IMR-90 (cell line): ENCODE measurements at regions not wholly inside any gene's neighbourhood (a gene's known extent, or its start where the extent isn't known, plus 50 kb on each side); places are given as distances from the start of the nearest gene placed in this dataset.

Experiments
- ATAC-seq: fragments of 200-7000 bp; cut with Tn5 transposase; 2 replicates; pipeline ENCODE4 v1.9.1; 2020; ENCODE audit warnings: low read depth, mild to moderate bottlenecking, moderate library complexity
- BruUV-seq: library from RNA; stranded (reverse); fragments of 400-500 nt; replicated peaks from 2 replicates; lab custom pipeline; 2021; lab: Mats Ljungman, UMichigan
- CTCF ChIA-PET: fragments of 300-600 bp; formaldehyde crosslinking; extraction: SDS; loops from one replicate; lab custom pipeline; 2021; ENCODE audit warnings: antibody characterized with exemption; lab: Yijun Ruan, JAX
- POLR2A ChIA-PET: fragments of 300-600 bp; sonication (Branson Sonifier 250); formaldehyde crosslinking; loops from one replicate; lab custom pipeline; 2022; ENCODE audit warnings: antibody characterized with exemption; ENCODE audit not compliant: unreplicated experiment; lab: Charles Lee
- DNase-seq: peaks from one replicate; pipeline ENCODE4 v3.0.0; 2013
- H2AFZ ChIP-seq: replicated peaks from 2 replicates; pipeline ENCODE3; 2013; ENCODE audit warnings: low read length, mild to moderate bottlenecking; ENCODE audit not compliant: poor library complexity
- H2AK5ac ChIP-seq: 2 replicates; pipeline ENCODE4 v1.6.1; 2013; ENCODE audit warnings: low read depth, low read length, inconsistent platforms
- H2AK9ac ChIP-seq: replicated peaks from 2 replicates; pipeline ENCODE3; 2013; ENCODE audit warnings: mild to moderate bottlenecking, low read depth, low read length, moderate library complexity; ENCODE audit not compliant: poor library complexity
- H2BK120ac ChIP-seq: 2 replicates; pipeline ENCODE4 v1.6.1; 2013; ENCODE audit warnings: low read depth, low read length, inconsistent platforms
- H2BK15ac ChIP-seq: 3 replicates; pipeline ENCODE4 v1.6.1; 2013; ENCODE audit warnings: low read depth, low read length, inconsistent platforms
- H2BK20ac ChIP-seq: 2 replicates; pipeline ENCODE4 v1.6.1; 2013; ENCODE audit warnings: low read depth, mild to moderate bottlenecking, inconsistent platforms, low read length, moderate library complexity
- H2BK5ac ChIP-seq: 2 replicates; pipeline ENCODE4 v1.6.1; 2013; ENCODE audit warnings: mild to moderate bottlenecking, low read depth, low read length, inconsistent platforms; ENCODE audit not compliant: poor library complexity, severe bottlenecking
- H3K14ac ChIP-seq: replicated peaks from 2 replicates; pipeline ENCODE4 v1.6.1; 2013; ENCODE audit warnings: low read depth, low read length, inconsistent platforms
- H3K18ac ChIP-seq: 2 replicates; pipeline ENCODE4 v1.6.1; 2013; ENCODE audit warnings: low read depth, low read length, control low read depth
- H3K23ac ChIP-seq: 2 replicates; pipeline ENCODE4 v1.6.1; 2013; ENCODE audit warnings: low read depth, low read length, inconsistent platforms
- H3K27ac ChIP-seq: 2 replicates; pipeline ENCODE4 v1.5.1; 2013; ENCODE audit warnings: mild to moderate bottlenecking, control low read depth, low read length; ENCODE audit not compliant: insufficient read depth
- H3K27me3 ChIP-seq: 2 replicates; pipeline ENCODE4 v1.6.1; 2013; ENCODE audit warnings: low read length; ENCODE audit not compliant: control insufficient read depth, insufficient read depth
- H3K36me3 ChIP-seq: 2 replicates; pipeline ENCODE4 v1.6.1; 2013; ENCODE audit warnings: low read length, mixed read lengths; ENCODE audit not compliant: control insufficient read depth, insufficient read depth
- H3K4ac ChIP-seq: 2 replicates; pipeline ENCODE4 v1.6.1; 2013; ENCODE audit warnings: low read depth, low read length, inconsistent platforms
- H3K4me1 ChIP-seq: 2 replicates; pipeline ENCODE4 v1.6.1; 2013; ENCODE audit warnings: low read length, mixed read lengths; ENCODE audit not compliant: control insufficient read depth, insufficient read depth
- H3K4me2 ChIP-seq: 2 replicates; pipeline ENCODE4 v1.6.1; 2013; ENCODE audit warnings: low read depth, mild to moderate bottlenecking, control low read depth, low read length, moderate library complexity
- H3K4me3 ChIP-seq: 2 replicates; pipeline ENCODE4 v1.5.1; 2013; ENCODE audit warnings: low read depth, mild to moderate bottlenecking, control low read depth, low read length, moderate library complexity; ENCODE audit not compliant: insufficient read depth
- H3K56ac ChIP-seq: 2 replicates; pipeline ENCODE4 v1.6.1; 2013; ENCODE audit warnings: low read length, inconsistent platforms; ENCODE audit not compliant: insufficient read depth; ENCODE audit errors: extremely low read depth
- H3K79me1 ChIP-seq, 2 experiments: 2 replicates each; pipeline ENCODE4 v1.6.1; 2013; ENCODE audit warnings: low read length in 2 of 2, inconsistent platforms in 1 of 2, low read depth in 1 of 2
- H3K9ac ChIP-seq: 2 replicates; pipeline ENCODE4 v1.6.1; 2013; ENCODE audit warnings: low read depth, low read length, control low read depth
- H3K9me1 ChIP-seq: 2 replicates; pipeline ENCODE4 v1.6.1; 2013; ENCODE audit warnings: low read length, inconsistent platforms; ENCODE audit not compliant: insufficient read depth
- H3K9me3 ChIP-seq: 2 replicates; pipeline ENCODE4 v1.6.1; 2013; ENCODE audit warnings: low read length; ENCODE audit not compliant: control insufficient read depth, insufficient read depth
- H4K20me1 ChIP-seq: 2 replicates; pipeline ENCODE4 v1.6.1; 2013; ENCODE audit warnings: low read length, inconsistent platforms; ENCODE audit not compliant: insufficient read depth
- H4K5ac ChIP-seq: 2 replicates; pipeline ENCODE4 v1.6.1; 2013; ENCODE audit warnings: mild to moderate bottlenecking, low read depth, low read length, control low read depth
- H4K8ac ChIP-seq, 2 experiments: 2 replicates each; pipeline ENCODE4 v1.6.1; 2013; ENCODE audit warnings: low read depth in 2 of 2, low read length in 2 of 2, control low read depth in 1 of 2, inconsistent platforms in 1 of 2
- H4K91ac ChIP-seq: 2 replicates; pipeline ENCODE4 v1.6.1; 2013; ENCODE audit warnings: low read depth, low read length, inconsistent platforms; ENCODE audit not compliant: insufficient read depth
- BHLHE40 ChIP-seq: fragments of 150-350 bp; IDR thresholded peaks from 2 replicates; pipeline ENCODE4 v1.6.1; 2016; ENCODE audit warnings: mild to moderate bottlenecking, low read depth, low read length
- CEBPB ChIP-seq: IDR thresholded peaks from 2 replicates; pipeline ENCODE4 v1.6.1; 2012; ENCODE audit warnings: low read depth, low read length, improper control_type of control experiment
- CHD1 ChIP-seq: IDR thresholded peaks from 2 replicates; pipeline ENCODE4 v1.6.1; 2012; ENCODE audit warnings: low read depth, low read length, improper control_type of control experiment
- FOS ChIP-seq: fragments of 150-350 bp; IDR thresholded peaks from 2 replicates; pipeline ENCODE4 v1.6.1; 2016; ENCODE audit warnings: low read depth, low read length
- MAFK ChIP-seq: IDR thresholded peaks from 2 replicates; pipeline ENCODE4 v1.6.1; 2012; ENCODE audit warnings: low read depth, low read length, improper control_type of control experiment
- MAZ ChIP-seq: IDR thresholded peaks from 2 replicates; pipeline ENCODE4 v1.6.1; 2012; ENCODE audit warnings: low read depth, mild to moderate bottlenecking, low read length, improper control_type of control experiment, moderate library complexity, borderline replicate concordance
- MXI1 ChIP-seq: IDR thresholded peaks from 2 replicates; pipeline ENCODE4 v1.6.1; 2012; ENCODE audit warnings: low read depth, mild to moderate bottlenecking, low read length, moderate library complexity, borderline replicate concordance
- NFE2L2 ChIP-seq: fragments of 150-350 bp; IDR thresholded peaks from 2 replicates; pipeline ENCODE4 v1.6.1; 2016; ENCODE audit warnings: low read depth, mild to moderate bottlenecking, low read length
- POLR2A ChIP-seq: IDR thresholded peaks from 2 replicates; pipeline ENCODE4 v1.6.1; 2012; ENCODE audit warnings: mild to moderate bottlenecking, low read depth, low read length
- RAD21 ChIP-seq: IDR thresholded peaks from 2 replicates; pipeline ENCODE4 v1.6.1; 2012; ENCODE audit warnings: low read length, improper control_type of control experiment
- RCOR1 ChIP-seq: IDR thresholded peaks from 2 replicates; pipeline ENCODE4 v1.6.1; 2012; ENCODE audit warnings: mild to moderate bottlenecking, low read length, improper control_type of control experiment; ENCODE audit not compliant: insufficient replicate concordance
- RFX5 ChIP-seq: IDR thresholded peaks from 2 replicates; pipeline ENCODE4 v1.8.0; 2012; ENCODE audit warnings: low read depth, mild to moderate bottlenecking, low read length, moderate library complexity
- SMC3 ChIP-seq: fragments of 150-350 bp; IDR thresholded peaks from 2 replicates; pipeline ENCODE4 v1.6.1; 2016; ENCODE audit warnings: low read depth, mild to moderate bottlenecking, antibody characterized with exemption, low read length, moderate library complexity
- WGBS, 2 experiments: methylation state at CpG; one replicate each; pipeline versions ENCODE4 v1.1.5 to v1.1.7; 2013; ENCODE audit warnings: missing lambda C conversion rate in 2 of 2; ENCODE audit not compliant: insufficient read length in 1 of 2; ENCODE audit errors: extremely low coverage in 2 of 2; 5-methylcytosine and 5-hydroxymethylcytosine counted together
- dilution Hi-C: fragments of 300-500 bp; cut with HindIII; formaldehyde crosslinking; loops from one replicate; pipeline ENCODE4 v1.14.3; 2018; ENCODE audit warnings: low sequenced_read_pairs; ENCODE audit not compliant: unreplicated experiment
- in situ Hi-C: fragments of 300-500 bp; cut with MboI; formaldehyde crosslinking; loops from 3 replicates; pipeline ENCODE4 v1.14.3; 2019; ENCODE audit warnings: low sequenced_read_pairs, inconsistent platforms, mixed read lengths
- intact Hi-C: fragments of 100-400 bp; cut with micrococcal nuclease; formaldehyde crosslinking; loops from 2 replicates; pipeline ENCODE4 v1.10.0; 2022
- TF ChIP-seq, protein P1 (sequence below): fragments of 150-350 bp; IDR thresholded peaks from 2 replicates; pipeline ENCODE4 v1.6.1; 2016; ENCODE audit warnings: low read depth, mild to moderate bottlenecking, low read length, moderate library complexity, borderline replicate concordance

DNA sequence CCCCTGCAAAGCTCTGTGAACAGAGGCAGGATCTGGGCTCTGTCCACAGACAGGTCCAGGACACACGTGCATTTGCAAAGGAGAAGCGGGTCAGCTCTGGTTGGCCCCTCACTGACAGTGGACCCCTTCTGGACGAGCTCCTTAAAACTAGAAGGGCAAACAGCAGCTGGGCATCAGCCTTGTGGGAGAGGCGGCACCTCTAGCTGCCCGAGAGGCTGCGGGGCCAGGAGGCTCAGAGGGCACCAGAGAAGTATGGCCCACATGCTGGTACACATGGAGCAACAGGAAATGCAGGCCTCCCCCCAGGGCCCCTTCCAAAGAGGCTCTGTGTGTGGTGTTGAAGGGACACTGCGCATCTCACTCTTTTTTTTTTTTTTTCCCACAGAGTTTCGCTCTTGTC, 233.0 kb upstream of the TCERG1L start:
- no peak overlapping the region for H4K91ac ChIP-seq
- H3K18ac ChIP-seq: no peak overlapping the region
- H2BK120ac ChIP-seq: no peak overlapping the region
- H4K5ac ChIP-seq: no peak overlapping the region
- POLR2A ChIA-PET: no interaction called here
- dilution Hi-C loops (no loop called here), in situ Hi-C loops (no loop called here), intact Hi-C loops (no loop called here)
- no peak overlapping the region for H2AK9ac ChIP-seq
- H3K27me3 ChIP-seq: no peaks in the 10 kb centered on the region
- BruUV-seq: no TSS peak
- H3K9me3 ChIP-seq: peaks cover 46% of the 10 kb centered on the region
- no peaks in the 10 kb centered on the region for H3K4me1 ChIP-seq
- no peak overlapping the region for H2AFZ ChIP-seq
- no peak overlapping the region for H3K4me2 ChIP-seq
- H4K20me1 ChIP-seq: no peaks in the 10 kb centered on the region
- TF ChIP-seq MAFK (no peak), SMC3 (no peak), MAZ (no peak), RAD21 (no peak), POLR2A (no peak), NFE2L2 (no peak), FOS (no peak), RFX5 (no peak), RCOR1 (no peak), CEBPB (no peak), CHD1 (no peak), BHLHE40 (no peak), MXI1 (no peak)
- TF ChIP-seq, protein P1, sequence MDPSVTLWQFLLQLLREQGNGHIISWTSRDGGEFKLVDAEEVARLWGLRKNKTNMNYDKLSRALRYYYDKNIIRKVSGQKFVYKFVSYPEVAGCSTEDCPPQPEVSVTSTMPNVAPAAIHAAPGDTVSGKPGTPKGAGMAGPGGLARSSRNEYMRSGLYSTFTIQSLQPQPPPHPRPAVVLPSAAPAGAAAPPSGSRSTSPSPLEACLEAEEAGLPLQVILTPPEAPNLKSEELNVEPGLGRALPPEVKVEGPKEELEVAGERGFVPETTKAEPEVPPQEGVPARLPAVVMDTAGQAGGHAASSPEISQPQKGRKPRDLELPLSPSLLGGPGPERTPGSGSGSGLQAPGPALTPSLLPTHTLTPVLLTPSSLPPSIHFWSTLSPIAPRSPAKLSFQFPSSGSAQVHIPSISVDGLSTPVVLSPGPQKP: no peak
- no peak for DNase-seq
- H3K79me1 ChIP-seq: no peaks in the 10 kb centered on the region
- no peak for ATAC-seq
- no peaks in the 10 kb centered on the region for H3K9me1 ChIP-seq
- no peak overlapping the region for H2BK15ac ChIP-seq
- H2AK5ac ChIP-seq: no peak overlapping the region
- WGBS, 2 experiments: 20% methylated on average over 1 of the region's 8 CpGs; no CpG with 5 or more reads in 1 of the 2 experiments
- H2BK5ac ChIP-seq: no peak overlapping the region
- H3K56ac ChIP-seq: no peak overlapping the region
- CTCF ChIA-PET: no interaction called here
- H3K4me3 ChIP-seq: no peak overlapping the region
- H4K8ac ChIP-seq: no peak overlapping the region
- H3K36me3 ChIP-seq: no peaks in the 10 kb centered on the region
- no peak overlapping the region for H3K4ac ChIP-seq
- no peak overlapping the region for H3K14ac ChIP-seq
- no peak overlapping the region for H3K27ac ChIP-seq
- H3K23ac ChIP-seq: no peak overlapping the region
- H3K9ac ChIP-seq: no peak overlapping the region
- no peak overlapping the region for H2BK20ac ChIP-seq
